Activated CD8-positive, alpha-beta T cell treated with anti-CD3 and anti-CD28 coated beads, Interleukin-2, amount 10 ng/mL, durations not matched to agents 7 days and 5 days (primary cell): ENCODE measurements at regions not wholly inside any gene's neighbourhood (a gene's known extent, or its start where the extent isn't known, plus 50 kb on each side); places are given as distances from the start of the nearest gene placed in this dataset.

Source experiments
- ATAC-seq: fragments of 150-1000 bp; cut with Tn5 transposase; one replicate; pipeline ENCODE4 v1.10.0; 2021; ENCODE audit warnings: moderate library complexity
- CTCF ChIA-PET: fragments of 350-600 bp; sonication (Branson Sonifier 250); formaldehyde crosslinking; loops from one replicate; lab custom pipeline; 2021; ENCODE audit warnings: antibody characterized with exemption; lab: Charles Lee
- POLR2A ChIA-PET: fragments of 350-600 bp; sonication (Branson Sonifier 250); formaldehyde crosslinking; loops from one replicate; lab custom pipeline; 2021; ENCODE audit warnings: antibody characterized with exemption; lab: Charles Lee
- DNase-seq: peaks from one replicate; pipeline ENCODE4 v3.0.0-alpha.2; 2020
- H3K27ac Mint-ChIP-seq: one replicate; pipeline ENCODE4 v1.8.0; 2021; ENCODE audit warnings: mild to moderate bottlenecking, mixed read lengths
- H3K27me3 Mint-ChIP-seq: one replicate; pipeline ENCODE4 v1.8.0; 2021; ENCODE audit warnings: low read depth, mixed read lengths
- H3K36me3 Mint-ChIP-seq: one replicate; pipeline ENCODE4 v1.8.0; 2021; ENCODE audit warnings: low read depth, mixed read lengths
- H3K4me1 Mint-ChIP-seq: one replicate; pipeline ENCODE4 v1.8.0; 2021; ENCODE audit warnings: low read depth, mixed read lengths
- H3K4me3 Mint-ChIP-seq: one replicate; pipeline ENCODE4 v1.8.0; 2021; ENCODE audit warnings: mild to moderate bottlenecking, mixed read lengths
- H3K9me3 Mint-ChIP-seq: one replicate; pipeline ENCODE4 v1.8.0; 2022; ENCODE audit warnings: mixed read lengths; ENCODE audit not compliant: insufficient read depth

GRCh38 chr4:176425035-176425434, 105.3 kb downstream of the SPCS3 start:
- Mint-ChIP-seq H3K4me1 (no peaks in the 10 kb centered on the region), H3K27me3 (no peaks in the 10 kb centered on the region), H3K27ac (no peak overlapping the region), H3K4me3 (no peak overlapping the region), H3K9me3 (no peaks in the 10 kb centered on the region), H3K36me3 (no peaks in the 10 kb centered on the region)
- POLR2A ChIA-PET, result no interaction called here
- DNase-seq, result no peak
- CTCF ChIA-PET, result no interaction called here
- no peak for ATAC-seq

- Mint-ChIP-seq H3K36me3 (no peaks in the 10 kb centered on the region), H3K4me3 (no peak overlapping the region), H3K27me3 (no peaks in the 10 kb centered on the region), H3K9me3 (no peaks in the 10 kb centered on the region), H3K27ac (no peak overlapping the region), H3K4me1 (no peaks in the 10 kb centered on the region)
- ATAC-seq (no peak), DNase-seq (no peak)
- POLR2A ChIA-PET, result no interaction called here
- CTCF ChIA-PET, result no interaction called here
These were observed 113.2 kb downstream of the SPCS3 start for GRCh38 chr4:176432811-176433540.

DNA sequence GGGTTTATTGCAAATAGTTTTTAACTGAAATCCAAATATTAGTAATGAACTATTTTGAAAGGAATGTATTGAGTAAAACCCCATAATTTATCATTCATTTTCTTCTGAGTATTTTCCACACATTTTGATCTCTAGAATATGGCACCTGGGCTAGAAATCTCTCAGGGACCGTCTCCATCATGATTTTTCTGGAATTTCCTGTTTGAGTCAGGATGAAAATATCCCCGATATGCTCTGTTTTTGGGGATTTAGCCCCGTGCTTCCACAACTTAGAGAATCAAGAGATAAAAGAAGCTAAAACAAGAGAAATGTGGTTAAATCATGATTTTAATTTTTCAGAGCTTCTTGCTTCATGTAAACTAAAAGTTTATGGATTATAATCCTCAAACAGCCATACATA, 114.2 kb downstream of the SPCS3 start:
- DNase-seq, result no peak
- H3K9me3 Mint-ChIP-seq, result no peaks in the 10 kb centered on the region
- POLR2A ChIA-PET, result no interaction called here
- H3K27me3 Mint-ChIP-seq, result no peaks in the 10 kb centered on the region
- H3K36me3 Mint-ChIP-seq, result no peaks in the 10 kb centered on the region
- H3K4me3 Mint-ChIP-seq, result no peak overlapping the region
- H3K27ac Mint-ChIP-seq, result no peak overlapping the region
- CTCF ChIA-PET, result no interaction called here
- no peaks in the 10 kb centered on the region for H3K4me1 Mint-ChIP-seq
- ATAC-seq, result no peak

DNA sequence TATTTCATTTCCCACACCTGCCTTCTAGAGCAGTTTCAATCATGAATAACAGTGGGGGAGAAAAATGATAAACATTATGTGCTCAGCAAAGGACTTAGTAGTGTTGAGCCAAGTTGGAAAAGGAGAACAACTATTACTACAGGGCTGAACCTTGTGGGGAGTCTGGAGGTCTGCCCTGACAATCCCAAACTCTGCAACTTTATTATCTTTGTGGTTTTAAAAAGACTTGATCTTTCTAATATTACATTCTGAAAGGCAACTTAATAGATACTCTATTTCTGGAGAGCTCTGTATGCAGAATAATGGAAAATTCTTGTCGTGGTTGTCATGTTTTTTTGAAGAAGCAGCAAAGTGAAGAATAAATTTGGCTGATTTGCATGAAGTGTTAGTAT, 116.1 kb downstream of the SPCS3 start:
- Mint-ChIP-seq H3K27ac (no peak overlapping the region), H3K4me3 (no peak overlapping the region), H3K27me3 (no peaks in the 10 kb centered on the region), H3K4me1 (no peaks in the 10 kb centered on the region), H3K36me3 (no peaks in the 10 kb centered on the region), H3K9me3 (no peaks in the 10 kb centered on the region)
- ChIA-PET POLR2A (no interaction called here), CTCF (no interaction called here)
- no peak for DNase-seq
- ATAC-seq, result no peak

DNA sequence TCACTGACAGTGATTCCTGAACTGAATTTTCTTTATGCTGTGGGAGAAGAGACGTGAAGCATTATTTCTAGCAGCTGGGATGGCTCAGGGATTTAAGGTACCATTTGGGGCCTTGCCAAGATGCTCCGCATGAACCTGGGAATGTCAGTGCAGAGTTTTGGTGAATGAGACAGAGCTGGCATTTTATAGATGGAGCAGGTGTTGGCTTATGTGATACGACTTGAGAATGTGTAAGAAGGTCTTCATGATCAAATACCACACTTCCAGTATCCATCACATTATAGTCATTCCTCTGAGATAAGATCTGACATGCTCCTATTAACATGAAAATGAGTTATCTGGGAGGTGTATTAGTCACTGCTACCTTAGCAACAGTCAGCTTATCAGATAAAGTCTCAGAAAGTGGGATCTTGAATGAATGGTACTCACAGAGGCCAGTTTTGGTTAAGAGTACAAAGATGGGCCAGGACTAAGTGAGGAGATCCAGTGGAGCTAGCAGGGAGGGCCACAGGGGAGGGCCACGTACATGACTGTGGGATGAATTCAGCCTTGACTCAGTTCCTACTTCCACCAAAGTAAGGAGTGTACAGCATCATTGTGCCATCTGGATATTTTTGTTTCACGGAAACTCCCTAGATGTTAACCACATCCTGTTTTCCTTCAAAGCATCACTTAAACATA, 116.7 kb downstream of the SPCS3 start:
- Mint-ChIP-seq H3K4me3 (no peak overlapping the region), H3K27ac (no peak overlapping the region), H3K27me3 (no peaks in the 10 kb centered on the region), H3K9me3 (no peaks in the 10 kb centered on the region), H3K4me1 (no peaks in the 10 kb centered on the region), H3K36me3 (no peaks in the 10 kb centered on the region)
- DNase-seq, result no peak
- ChIA-PET CTCF (no interaction called here), POLR2A (no interaction called here)
- no peak for ATAC-seq

DNA sequence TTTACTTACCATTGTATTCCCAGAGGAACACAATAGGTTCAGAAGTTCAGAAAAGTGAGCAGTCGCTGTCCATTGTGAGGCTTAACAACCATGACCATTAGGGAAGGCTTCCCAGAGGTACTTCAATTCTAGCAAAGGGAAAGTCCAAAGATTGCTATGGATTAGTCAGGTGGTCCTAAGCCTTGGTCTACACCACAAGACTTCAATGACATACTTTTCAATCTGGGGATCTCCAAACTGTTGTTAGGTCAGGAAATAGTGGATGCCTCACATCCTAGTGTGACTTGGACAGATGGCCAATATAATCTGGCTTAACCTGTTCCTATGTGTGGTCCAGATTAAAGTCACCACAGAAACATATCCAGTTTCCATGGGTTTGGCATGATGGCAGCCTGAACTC, 118.0 kb downstream of the SPCS3 start:
- no peaks in the 10 kb centered on the region for H3K4me1 Mint-ChIP-seq
- H3K9me3 Mint-ChIP-seq, result no peaks in the 10 kb centered on the region
- DNase-seq (no peak), ATAC-seq (no peak)
- H3K4me3 Mint-ChIP-seq, result no peak overlapping the region
- H3K27me3 Mint-ChIP-seq, result no peaks in the 10 kb centered on the region
- CTCF ChIA-PET, result no interaction called here
- POLR2A ChIA-PET, result no interaction called here
- H3K27ac Mint-ChIP-seq, result no peak overlapping the region
- H3K36me3 Mint-ChIP-seq, result no peaks in the 10 kb centered on the region

DNA sequence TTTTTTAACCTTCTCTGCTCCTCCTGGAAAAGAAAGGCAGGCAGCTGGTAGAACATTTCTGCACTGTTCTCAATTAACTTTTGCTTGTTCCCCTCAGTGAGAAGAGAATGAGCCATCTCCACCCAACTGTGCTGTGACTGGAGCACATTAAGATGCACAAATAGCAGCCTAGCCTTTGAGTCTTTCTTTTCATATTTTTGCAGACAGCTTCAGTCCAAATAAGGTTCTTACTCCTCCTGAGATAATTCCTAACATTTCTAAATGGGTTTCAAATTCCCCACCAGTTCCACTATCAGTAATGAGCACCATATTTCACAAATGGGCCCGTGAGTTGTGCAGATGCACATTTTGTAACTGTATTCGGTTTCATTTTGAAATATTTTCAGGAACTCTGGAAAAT, 118.6 kb downstream of the SPCS3 start:
- CTCF ChIA-PET, result no interaction called here
- no peak for DNase-seq
- no peaks in the 10 kb centered on the region for H3K36me3 Mint-ChIP-seq
- no peak for ATAC-seq
- no peaks in the 10 kb centered on the region for H3K9me3 Mint-ChIP-seq
- H3K4me3 Mint-ChIP-seq, result no peak overlapping the region
- H3K27ac Mint-ChIP-seq, result no peak overlapping the region
- no peaks in the 10 kb centered on the region for H3K27me3 Mint-ChIP-seq
- H3K4me1 Mint-ChIP-seq, result no peaks in the 10 kb centered on the region
- POLR2A ChIA-PET, result no interaction called here

- H3K9me3 Mint-ChIP-seq, result no peaks in the 10 kb centered on the region
- no peak for ATAC-seq
- H3K27ac Mint-ChIP-seq, result no peak overlapping the region
- ChIA-PET CTCF (no interaction called here), POLR2A (no interaction called here)
- no peak overlapping the region for H3K4me3 Mint-ChIP-seq
- no peak for DNase-seq
- H3K36me3 Mint-ChIP-seq, result no peaks in the 10 kb centered on the region
- H3K4me1 Mint-ChIP-seq, result no peaks in the 10 kb centered on the region
- H3K27me3 Mint-ChIP-seq, result no peaks in the 10 kb centered on the region
These were observed 119.8 kb downstream of the SPCS3 start for GRCh38 chr4:176439611-176440010.

- ATAC-seq (no peak), DNase-seq (no peak)
- H3K36me3 Mint-ChIP-seq, result no peaks in the 10 kb centered on the region
- no peaks in the 10 kb centered on the region for H3K4me1 Mint-ChIP-seq
- POLR2A ChIA-PET, result no interaction called here
- H3K27ac Mint-ChIP-seq, result no peak overlapping the region
- no peaks in the 10 kb centered on the region for H3K27me3 Mint-ChIP-seq
- H3K4me3 Mint-ChIP-seq, result no peak overlapping the region
- CTCF ChIA-PET, result no interaction called here
- H3K9me3 Mint-ChIP-seq, result no peaks in the 10 kb centered on the region
These were observed 120.9 kb downstream of the SPCS3 start for GRCh38 chr4:176440698-176441097.

- Mint-ChIP-seq H3K4me3 (no peak overlapping the region), H3K36me3 (no peaks in the 10 kb centered on the region), H3K4me1 (no peaks in the 10 kb centered on the region), H3K9me3 (no peaks in the 10 kb centered on the region), H3K27ac (no peak overlapping the region), H3K27me3 (no peaks in the 10 kb centered on the region)
- ChIA-PET POLR2A (no interaction called here), CTCF (no interaction called here)
- DNase-seq (no peak), ATAC-seq (no peak)
These were observed 121.8 kb downstream of the SPCS3 start for GRCh38 chr4:176441594-176441993.

GRCh38 chr4:176443117-176443516, 123.4 kb downstream of the SPCS3 start:
- Mint-ChIP-seq H3K4me3 (no peak overlapping the region), H3K4me1 (no peaks in the 10 kb centered on the region), H3K27me3 (no peaks in the 10 kb centered on the region), H3K9me3 (no peaks in the 10 kb centered on the region), H3K36me3 (no peaks in the 10 kb centered on the region), H3K27ac (no peak overlapping the region)
- CTCF ChIA-PET, result no interaction called here
- DNase-seq, result no peak
- POLR2A ChIA-PET, result no interaction called here
- ATAC-seq, result no peak

- H3K4me3 Mint-ChIP-seq, result no peak overlapping the region
- no peak for ATAC-seq
- POLR2A ChIA-PET, result no interaction called here
These were observed 124.1 kb downstream of the SPCS3 start for GRCh38 chr4:176443646-176444409.

More at GRCh38 chr4:176443646-176444409, 124.1 kb downstream of the SPCS3 start:
- H3K36me3 Mint-ChIP-seq, result no peaks in the 10 kb centered on the region
- CTCF ChIA-PET, result no interaction called here
- no peaks in the 10 kb centered on the region for H3K27me3 Mint-ChIP-seq
- H3K4me1 Mint-ChIP-seq, result no peaks in the 10 kb centered on the region
- no peak overlapping the region for H3K27ac Mint-ChIP-seq
- H3K9me3 Mint-ChIP-seq, result no peaks in the 10 kb centered on the region
- no peak for DNase-seq
